ENCODE measurements at regions not wholly inside any gene's neighbourhood (a gene's known extent, or its start where the extent isn't known, plus 50 kb on each side); places are given as distances from the start of the nearest gene placed in this dataset.

DNA sequence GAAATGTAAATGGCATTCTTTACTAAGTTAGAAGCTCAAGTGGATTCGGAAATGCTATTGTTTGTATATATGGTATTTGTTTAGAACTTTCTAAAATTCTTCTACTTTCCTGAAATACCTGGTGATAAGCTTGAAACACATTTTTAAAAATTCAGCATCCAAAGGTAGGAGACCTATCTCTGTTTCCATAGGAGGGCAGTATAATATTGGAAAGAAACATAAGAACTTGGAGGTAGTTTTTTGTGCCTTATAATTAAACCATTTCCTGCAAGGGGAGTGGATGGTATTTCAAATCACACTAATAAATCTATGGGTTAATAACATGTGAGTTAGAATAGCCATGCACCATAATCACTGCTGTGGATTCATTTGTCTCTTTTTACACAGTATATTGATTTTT, 217.4 kb upstream of the AADAT start:
- TF ChIP-seq, protein P1, sequence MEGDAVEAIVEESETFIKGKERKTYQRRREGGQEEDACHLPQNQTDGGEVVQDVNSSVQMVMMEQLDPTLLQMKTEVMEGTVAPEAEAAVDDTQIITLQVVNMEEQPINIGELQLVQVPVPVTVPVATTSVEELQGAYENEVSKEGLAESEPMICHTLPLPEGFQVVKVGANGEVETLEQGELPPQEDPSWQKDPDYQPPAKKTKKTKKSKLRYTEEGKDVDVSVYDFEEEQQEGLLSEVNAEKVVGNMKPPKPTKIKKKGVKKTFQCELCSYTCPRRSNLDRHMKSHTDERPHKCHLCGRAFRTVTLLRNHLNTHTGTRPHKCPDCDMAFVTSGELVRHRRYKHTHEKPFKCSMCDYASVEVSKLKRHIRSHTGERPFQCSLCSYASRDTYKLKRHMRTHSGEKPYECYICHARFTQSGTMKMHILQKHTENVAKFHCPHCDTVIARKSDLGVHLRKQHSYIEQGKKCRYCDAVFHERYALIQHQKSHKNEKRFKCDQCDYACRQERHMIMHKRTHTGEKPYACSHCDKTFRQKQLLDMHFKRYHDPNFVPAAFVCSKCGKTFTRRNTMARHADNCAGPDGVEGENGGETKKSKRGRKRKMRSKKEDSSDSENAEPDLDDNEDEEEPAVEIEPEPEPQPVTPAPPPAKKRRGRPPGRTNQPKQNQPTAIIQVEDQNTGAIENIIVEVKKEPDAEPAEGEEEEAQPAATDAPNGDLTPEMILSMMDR (IDR thresholded peaks at IDR 0.05): no peak
- TF ChIP-seq POLR2A (IDR thresholded peaks at IDR 0.05): no peak

All from body of pancreas (tissue), 4 donors.